Tibial nerve (tissue), 4 donors: ENCODE measurements at regions not wholly inside any gene's neighbourhood (a gene's known extent, or its start where the extent isn't known, plus 50 kb on each side); places are given as distances from the start of the nearest gene placed in this dataset.

ENCODE experiments used
- DNase-seq, 2 donors: peaks; one replicate each; pipeline ENCODE4 v3.0.0-alpha.2; 2019; ENCODE audit warnings: low spot score in 2 of 2
- H3K27ac ChIP-seq, 4 donors: fragments of 200-600 bp; sonication (generic) in 3 of 4; one replicate each; pipeline ENCODE4 v1.5.1; 2017 to 2019; ENCODE audit warnings: mild to moderate bottlenecking in 1 of 4
- H3K27me3 ChIP-seq, 2 donors: fragments of 200-600 bp; sonication (generic) in 1 of 2; one replicate each; pipeline versions ENCODE4 v1.5.1 to v1.6.0; 2017 to 2019
- H3K36me3 ChIP-seq, 3 donors: fragments of 200-600 bp; sonication (generic); one replicate each; pipeline ENCODE4 v1.5.1; 2018 to 2019
- H3K4me1 ChIP-seq, 4 donors: fragments of 200-600 bp; sonication (generic) in 3 of 4; one replicate each; pipeline ENCODE4 v1.5.1; 2017 to 2019
- H3K4me3 ChIP-seq, 4 donors: fragments of 200-600 bp; sonication (generic) in 3 of 4; one replicate each; pipeline ENCODE4 v1.5.1; 2017 to 2019; ENCODE audit warnings: mild to moderate bottlenecking in 1 of 4, moderate library complexity in 1 of 4
- H3K9me3 ChIP-seq, 4 donors: fragments of 200-600 bp; sonication (generic) in 3 of 4; one replicate each; pipeline ENCODE4 v1.5.1; 2017 to 2019
- CTCF ChIP-seq, 5 experiments: fragments of 200-600 bp in 3 of 5; fragments of 450-650 bp in 2 of 5; sonication (generic) in 3 of 5; IDR thresholded peaks; one replicate each; pipeline ENCODE4 v1.5.1; 2016 to 2019; ENCODE audit warnings: antibody characterized with exemption in 5 of 5, mild to moderate bottlenecking in 3 of 5, moderate library complexity in 2 of 5
- EP300 ChIP-seq, 2 donors: sonication (generic); formaldehyde crosslinking; IDR thresholded peaks; one replicate each; pipeline ENCODE4 v1.6.1; 2017; ENCODE audit warnings: antibody characterized with exemption in 2 of 2, mild to moderate bottlenecking in 1 of 2
- POLR2A ChIP-seq, 2 donors: fragments of 450-650 bp; IDR thresholded peaks; one replicate each; pipeline ENCODE4 v1.6.1; 2017; ENCODE audit warnings: antibody characterized with exemption in 2 of 2, mild to moderate bottlenecking in 2 of 2, moderate library complexity in 2 of 2
- WGBS, 2 donors: methylation state at CpG; one replicate each; pipeline ENCODE4 v1.1.5; 2018; 5-methylcytosine and 5-hydroxymethylcytosine counted together

GRCh38 chr12:102595315-102595714 is 115.0 kb upstream of the IGF1 start:
- H3K36me3 ChIP-seq, result no peaks in the 10 kb centered on the region
- TF ChIP-seq CTCF (IDR thresholded peaks at IDR 0.05) (no peak), EP300 (IDR thresholded peaks at IDR 0.05) (no peak), POLR2A (IDR thresholded peaks at IDR 0.05) (no peak)
- H3K4me3 ChIP-seq, result no peak overlapping the region
- 92 to 93% methylated on average over 10 of the region's 10 CpGs for WGBS, 2 donors
- DNase-seq, result no peak
- no peak overlapping the region for H3K27ac ChIP-seq
- no peaks in the 10 kb centered on the region for H3K9me3 ChIP-seq
- no peaks in the 10 kb centered on the region for H3K4me1 ChIP-seq
- H3K27me3 ChIP-seq, result no peaks in the 10 kb centered on the region

- WGBS, 2 donors, result 54 to 78% methylated on average over 4 of the region's 4 CpGs
- no peaks in the 10 kb centered on the region for H3K4me1 ChIP-seq
- DNase-seq, result no peak
- H3K4me3 ChIP-seq, result no peak overlapping the region
- TF ChIP-seq CTCF (IDR thresholded peaks at IDR 0.05) (no peak), POLR2A (IDR thresholded peaks at IDR 0.05) (no peak), EP300 (IDR thresholded peaks at IDR 0.05) (no peak)
- H3K36me3 ChIP-seq, result no peaks in the 10 kb centered on the region
- H3K9me3 ChIP-seq, result no peaks in the 10 kb centered on the region
- H3K27me3 ChIP-seq, result no peaks in the 10 kb centered on the region
- no peak overlapping the region for H3K27ac ChIP-seq
Observed at GRCh38 chr12:102593134-102593533, 112.8 kb upstream of the IGF1 start.

- 84 to 94% methylated on average over 3 of the region's 3 CpGs for WGBS, 2 donors
- Histone ChIP-seq H3K4me3 (no peak overlapping the region), H3K9me3 (no peaks in the 10 kb centered on the region), H3K36me3 (no peaks in the 10 kb centered on the region), H3K4me1 (no peaks in the 10 kb centered on the region), H3K27ac (no peak overlapping the region), H3K27me3 (no peaks in the 10 kb centered on the region)
- no peak for DNase-seq
- no peak for TF ChIP-seq EP300 (IDR thresholded peaks at IDR 0.05)
- no peak for TF ChIP-seq CTCF (IDR thresholded peaks at IDR 0.05)
- no peak for TF ChIP-seq POLR2A (IDR thresholded peaks at IDR 0.05)
Observed at GRCh38 chr12:102592134-102592533, 111.8 kb upstream of the IGF1 start.

- DNase-seq, result no peak
Observed at GRCh38 chr12:102573237-102573636, 92.9 kb upstream of the IGF1 start.

GRCh38 chr12:102571889-102572288 is 91.5 kb upstream of the IGF1 start:
- 78 to 85% methylated on average over 3 of the region's 3 CpGs for WGBS, 2 donors
- H3K36me3 ChIP-seq, result no peaks in the 10 kb centered on the region
- no peak overlapping the region for H3K27ac ChIP-seq
- H3K4me3 ChIP-seq, result no peak overlapping the region
- H3K4me1 ChIP-seq, result peaks cover 0 to 4% (median 0%) of the 10 kb centered on the region in 4 donors
- DNase-seq, result no peak
- no peaks in the 10 kb centered on the region for H3K9me3 ChIP-seq
- TF ChIP-seq POLR2A (IDR thresholded peaks at IDR 0.05) (no peak), CTCF (IDR thresholded peaks at IDR 0.05) (no peak), EP300 (IDR thresholded peaks at IDR 0.05) (no peak)
- no peaks in the 10 kb centered on the region for H3K27me3 ChIP-seq

More at GRCh38 chr12:102573237-102573636, 92.9 kb upstream of the IGF1 start:
- no peak for TF ChIP-seq CTCF (IDR thresholded peaks at IDR 0.05)
- TF ChIP-seq EP300 (IDR thresholded peaks at IDR 0.05), result no peak
- TF ChIP-seq POLR2A (IDR thresholded peaks at IDR 0.05), result no peak
- no peaks in the 10 kb centered on the region for H3K27me3 ChIP-seq
- WGBS, 2 donors, result 84 to 94% methylated on average over 1 of the region's 1 CpG
- H3K36me3 ChIP-seq, result no peaks in the 10 kb centered on the region
- no peaks in the 10 kb centered on the region for H3K4me1 ChIP-seq
- H3K9me3 ChIP-seq, result no peaks in the 10 kb centered on the region
- no peak overlapping the region for H3K27ac ChIP-seq
- H3K4me3 ChIP-seq, result no peak overlapping the region
